ENCODE measurements at regions not wholly inside any gene's neighbourhood (a gene's known extent, or its start where the extent isn't known, plus 50 kb on each side); places are given as distances from the start of the nearest gene placed in this dataset.
A peak's percentile ranks its signal among the peaks of the same experiment; 100 is the strongest.
"Not testable (repeated sequence)": the region's sequence is repeated elsewhere in the genome, so short reads cannot be mapped to it uniquely, and the experiment has no call there.

GRCh38 chr2:207334624-207335371 lies 169.1 kb upstream of the KLF7 start:
- DNase-seq (ENCODE audit: low read depth) = peak; percentile 99
- peak overlapping the region; percentile 55 for H3K4me3 ChIP-seq (ENCODE audit: low read length)
- TF ChIP-seq CTCF (conservative IDR thresholded peaks at IDR 0.05; ENCODE audit: low read length) = no peak

- TF ChIP-seq CTCF (conservative IDR thresholded peaks at IDR 0.05; ENCODE audit: low read length) = no peak
- DNase-seq (ENCODE audit: low read depth) = no peak
- no peak overlapping the region for H3K4me3 ChIP-seq (ENCODE audit: low read length)
These were observed 171.8 kb upstream of the KLF7 start for GRCh38 chr2:207337234-207338219.

- no peak for DNase-seq (ENCODE audit: low read depth)
- no peak for TF ChIP-seq CTCF (conservative IDR thresholded peaks at IDR 0.05; ENCODE audit: low read length)
- no peak overlapping the region for H3K4me3 ChIP-seq (ENCODE audit: low read length)
These were observed 172.5 kb upstream of the KLF7 start for GRCh38 chr2:207338220-207338607.

GRCh38 chr2:207338610-207339009 lies 172.9 kb upstream of the KLF7 start:
- DNase-seq (ENCODE audit: low read depth) = no peak
- no peak overlapping the region for H3K4me3 ChIP-seq (ENCODE audit: low read length)
- no peak for TF ChIP-seq CTCF (conservative IDR thresholded peaks at IDR 0.05; ENCODE audit: low read length)

- DNase-seq (ENCODE audit: low read depth) = no peak
- no peak for TF ChIP-seq CTCF (conservative IDR thresholded peaks at IDR 0.05; ENCODE audit: low read length)
- H3K4me3 ChIP-seq (ENCODE audit: low read length) = no peak overlapping the region
These were observed 175.5 kb upstream of the KLF7 start for GRCh38 chr2:207341112-207341750.

GRCh38 chr2:207341804-207342203 lies 176.1 kb upstream of the KLF7 start:
- DNase-seq (ENCODE audit: low read depth) = no peak
- no peak overlapping the region for H3K4me3 ChIP-seq (ENCODE audit: low read length)
- TF ChIP-seq CTCF (conservative IDR thresholded peaks at IDR 0.05; ENCODE audit: low read length) = no peak

GRCh38 chr2:207344596-207345394 lies 179.0 kb upstream of the KLF7 start:
- not testable (repeated sequence) for DNase-seq (ENCODE audit: low read depth)

More at GRCh38 chr2:207344596-207345394, 179.0 kb upstream of the KLF7 start:
- H3K4me3 ChIP-seq (ENCODE audit: low read length) = not testable (repeated sequence)
